HUDEP-2 (cell line): ENCODE measurements at regions not wholly inside any gene's neighbourhood (a gene's known extent, or its start where the extent isn't known, plus 50 kb on each side); places are given as distances from the start of the nearest gene placed in this dataset.

Experiments used
- DNase-seq, 76 experiments: peaks; one replicate each; lab custom pipeline; 2025; ENCODE audit not compliant: unreplicated experiment in 76 of 76; lab: John Stamatoyannopoulos, UW

DNA sequence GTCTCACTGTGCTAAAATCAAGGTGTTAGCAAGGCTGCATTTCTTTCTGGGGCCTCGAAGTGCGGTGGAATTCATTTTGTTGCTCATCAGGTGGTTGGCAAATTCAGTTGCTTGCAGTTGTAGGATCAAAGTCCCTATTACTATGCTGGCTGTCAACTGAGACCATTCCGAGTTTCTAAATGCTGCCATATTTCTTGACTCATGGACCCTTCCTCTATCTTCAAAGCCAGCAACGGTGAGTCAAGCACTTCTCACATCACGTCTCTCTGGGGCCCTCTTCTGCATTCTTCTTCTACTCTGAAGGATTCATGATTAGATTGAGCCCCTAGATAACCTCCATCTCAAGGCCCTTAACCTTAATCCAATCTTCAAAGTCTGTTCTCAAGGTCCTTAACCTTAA is 619.7 kb downstream of the HACE1 start:
- DNase-seq: no peak

DNA sequence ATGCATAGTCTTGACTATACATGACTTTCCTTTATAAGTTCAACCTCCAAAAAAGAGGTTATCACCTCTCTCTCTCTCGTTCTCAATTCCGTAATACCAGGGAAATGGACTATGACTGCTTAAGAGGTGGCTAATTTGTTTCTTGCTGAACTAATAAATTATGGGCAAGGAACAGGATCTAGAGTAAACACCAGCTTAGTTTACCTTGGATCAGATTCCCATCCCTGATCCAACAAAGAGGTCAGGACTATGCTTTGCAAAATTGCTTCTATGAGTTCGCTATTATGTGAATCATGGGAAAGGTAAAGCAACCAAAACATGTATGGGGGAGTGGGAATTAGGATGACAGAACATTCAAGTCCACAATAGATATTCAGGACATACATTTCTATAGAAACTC is 630.7 kb downstream of the HACE1 start:
- DNase-seq: no peak

DNA sequence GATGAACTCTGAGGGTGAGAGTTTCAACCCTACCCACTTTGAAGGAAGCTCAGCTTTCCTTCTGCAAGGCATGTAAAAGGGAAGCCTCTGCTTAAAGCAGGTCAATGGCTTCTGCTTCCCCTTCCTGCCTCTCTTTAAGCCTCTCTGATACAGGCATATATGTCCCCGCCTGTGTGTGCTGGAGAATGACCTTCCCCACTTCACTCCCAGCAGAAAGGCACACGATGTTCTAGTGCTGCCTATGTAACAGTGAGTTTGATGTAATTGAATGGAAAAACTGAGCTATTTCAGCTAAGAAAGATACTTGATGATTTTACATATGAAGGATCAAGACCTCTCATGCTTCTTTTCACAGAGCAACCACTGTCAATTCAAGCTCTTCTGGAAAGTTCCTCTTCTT is 632.2 kb downstream of the HACE1 start:
- DNase-seq: no peak

DNA sequence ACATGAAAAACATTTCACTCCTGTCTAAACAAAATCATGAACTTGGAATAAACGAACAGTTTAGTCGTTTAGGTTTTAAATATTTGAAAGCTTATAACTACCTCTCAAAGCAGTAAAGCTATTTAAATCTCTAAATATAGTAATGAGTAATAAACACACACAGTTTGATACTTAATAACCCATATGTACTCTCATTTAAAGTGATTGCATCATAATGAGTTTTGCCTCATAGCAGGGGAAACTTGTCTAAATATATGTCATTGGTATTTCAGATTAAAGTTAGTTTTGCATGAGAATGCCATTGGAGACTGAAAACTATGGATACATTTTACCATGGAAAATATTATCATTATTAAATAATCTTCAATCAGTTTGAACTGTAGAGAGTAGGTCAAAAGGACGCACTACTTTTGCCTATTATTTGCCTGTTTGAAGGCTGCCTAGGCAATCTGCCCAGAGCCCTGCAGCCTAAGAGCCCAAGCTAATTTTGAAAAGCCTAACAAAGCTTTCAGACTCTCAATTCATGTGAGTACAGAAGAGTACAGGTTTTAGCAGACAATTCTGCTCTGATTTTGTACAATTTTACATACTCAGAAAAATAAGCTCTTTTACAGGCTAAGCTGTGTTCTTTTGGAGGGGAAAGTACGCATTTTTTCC is 632.8 kb downstream of the HACE1 start:
- no peak for DNase-seq

DNA sequence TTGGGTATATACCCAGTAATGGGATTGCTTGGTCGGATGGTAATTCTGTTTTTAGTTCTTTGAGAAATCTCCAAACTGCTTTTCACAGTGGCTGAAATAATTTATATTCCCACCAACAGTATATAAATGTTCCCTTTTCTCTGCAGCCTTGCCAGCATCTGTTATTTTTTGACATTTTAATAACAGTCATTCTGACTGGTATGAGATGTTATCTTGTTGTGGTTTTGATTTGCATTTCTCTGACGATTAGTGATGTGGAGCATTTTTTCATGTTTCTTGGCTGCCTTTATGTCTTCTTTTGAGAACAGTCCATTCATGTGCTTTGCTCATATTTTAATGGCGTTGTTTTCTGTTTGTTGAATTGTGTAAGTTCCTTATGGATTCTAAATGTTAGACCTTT is 641.6 kb downstream of the HACE1 start:
- no peak for DNase-seq

DNA sequence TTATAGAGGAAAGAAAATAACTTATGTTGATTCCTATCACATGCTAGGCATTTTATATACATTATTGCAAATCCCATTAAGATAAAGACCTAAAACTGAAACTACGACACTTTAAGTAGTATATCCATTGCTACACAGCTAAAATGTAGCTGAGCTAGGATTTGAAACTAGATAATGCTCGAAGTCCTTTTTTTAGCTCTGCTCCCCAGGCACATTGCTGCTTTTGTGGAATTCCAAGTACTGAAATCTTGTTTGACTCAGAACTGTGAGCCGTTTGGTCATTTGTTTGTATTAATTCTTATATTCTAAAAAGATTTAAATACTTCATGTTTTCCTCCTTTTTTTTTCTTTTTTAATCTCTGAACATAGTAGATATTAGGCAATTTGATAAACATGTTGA is 644.8 kb downstream of the HACE1 start:
- DNase-seq: no peak

DNA sequence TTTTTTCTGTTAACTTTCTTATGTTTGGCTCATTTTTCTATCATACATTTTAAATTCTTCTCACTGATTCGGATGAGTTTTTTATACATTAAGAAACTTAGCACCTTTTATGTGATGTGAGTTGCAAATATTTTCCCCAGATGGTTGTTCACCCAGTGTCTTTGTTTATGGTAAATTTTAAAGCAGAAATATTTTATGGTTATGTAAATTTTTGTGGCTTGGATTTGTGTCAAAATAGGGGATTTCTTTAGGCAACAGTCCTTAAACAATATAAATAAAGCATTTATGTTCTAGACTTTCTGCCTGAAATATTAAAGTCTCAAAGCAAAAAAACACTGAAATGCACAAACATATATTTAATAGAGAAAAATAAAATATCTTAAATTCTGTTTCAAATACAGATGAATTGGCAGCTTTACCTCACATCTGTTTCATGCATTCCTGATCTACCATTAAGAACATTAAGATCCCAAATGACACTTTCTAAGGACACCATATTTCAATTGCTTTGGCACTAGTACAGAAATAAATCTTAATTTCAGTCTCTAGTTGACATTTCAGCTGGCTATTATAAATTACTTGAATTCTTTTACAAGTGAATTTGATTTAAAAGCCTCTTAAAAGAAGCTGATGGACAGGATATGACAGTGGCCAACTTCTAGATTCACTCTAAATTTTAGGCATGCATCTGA is 646.6 kb downstream of the HACE1 start:
- DNase-seq: no peak

DNA sequence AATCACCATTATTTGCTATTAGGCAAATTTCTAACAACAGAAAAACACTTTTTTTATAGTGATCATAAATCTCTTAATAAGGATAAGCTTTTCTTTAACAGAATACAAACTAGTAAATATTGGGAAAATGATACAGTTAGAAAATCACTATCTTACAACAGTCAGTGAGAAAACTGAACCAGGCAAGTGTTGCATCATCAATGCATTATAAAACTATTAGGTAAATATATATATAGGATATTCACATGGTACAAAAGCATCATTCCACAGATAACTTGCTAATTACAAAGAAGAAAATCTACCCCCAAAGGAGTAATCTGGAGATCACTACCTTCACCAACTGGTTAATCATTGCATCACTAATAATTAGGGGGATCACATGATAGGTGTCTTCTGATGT is 652.1 kb downstream of the HACE1 start:
- DNase-seq: no peak

DNA sequence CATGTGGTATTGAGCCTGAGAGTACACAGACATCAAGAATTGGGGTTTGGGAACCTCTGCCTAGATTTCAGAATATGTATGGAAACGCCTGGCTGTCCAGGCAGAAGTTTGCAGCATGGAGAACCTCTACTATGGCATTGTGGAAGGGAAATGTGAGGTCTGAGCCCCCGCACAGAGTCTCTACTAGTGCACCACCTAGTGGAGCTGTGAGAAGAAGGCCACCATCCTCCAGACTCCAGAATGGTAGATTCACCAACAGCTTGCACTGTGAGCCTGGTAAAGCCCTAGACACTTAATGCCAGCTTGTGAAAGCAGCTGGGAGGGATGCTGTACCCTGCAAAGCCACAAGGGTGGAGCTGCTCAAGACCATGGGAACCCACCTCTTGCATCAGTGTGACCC is 658.2 kb downstream of the HACE1 start:
- no peak for DNase-seq

DNA sequence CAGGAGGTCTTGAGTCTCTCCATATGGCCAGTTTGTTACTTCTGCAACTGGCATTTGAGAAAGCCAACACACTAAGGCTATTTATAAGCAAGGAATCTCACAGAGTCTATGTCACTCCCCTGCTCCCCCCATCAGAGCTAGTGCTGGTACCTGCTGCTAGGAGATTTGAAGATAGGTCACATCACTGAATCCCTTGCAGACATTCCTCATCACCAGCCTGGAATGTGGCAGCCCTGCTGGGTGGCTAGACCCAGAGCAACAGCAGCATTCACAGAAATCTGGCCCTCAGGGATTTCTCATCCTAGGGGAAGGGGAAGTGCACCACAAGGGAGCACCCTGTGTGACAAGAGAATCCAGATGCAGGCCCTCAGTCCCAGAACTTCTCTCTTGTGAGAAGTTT is 672.1 kb downstream of the HACE1 start:
- no peak for DNase-seq

DNA sequence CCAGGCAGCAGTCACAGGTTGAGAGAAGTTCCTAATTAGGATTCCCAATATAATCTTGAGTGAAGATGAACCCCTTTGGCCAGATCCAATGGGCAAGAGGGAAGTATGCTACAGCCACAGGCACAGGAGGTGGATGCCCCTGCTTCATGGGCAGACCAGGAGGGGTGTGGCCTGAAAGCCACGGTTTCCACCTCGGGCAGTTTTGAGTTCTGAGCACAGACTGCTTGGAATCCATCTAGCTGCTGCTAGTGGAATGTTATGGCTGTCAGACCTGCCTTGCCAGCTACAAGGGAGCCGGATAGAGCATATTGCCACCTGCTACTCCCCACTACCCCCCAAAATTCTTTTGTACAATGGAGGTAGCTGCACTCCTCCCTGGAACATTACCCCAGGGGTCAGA is 672.9 kb downstream of the HACE1 start:
- no peak for DNase-seq

DNA sequence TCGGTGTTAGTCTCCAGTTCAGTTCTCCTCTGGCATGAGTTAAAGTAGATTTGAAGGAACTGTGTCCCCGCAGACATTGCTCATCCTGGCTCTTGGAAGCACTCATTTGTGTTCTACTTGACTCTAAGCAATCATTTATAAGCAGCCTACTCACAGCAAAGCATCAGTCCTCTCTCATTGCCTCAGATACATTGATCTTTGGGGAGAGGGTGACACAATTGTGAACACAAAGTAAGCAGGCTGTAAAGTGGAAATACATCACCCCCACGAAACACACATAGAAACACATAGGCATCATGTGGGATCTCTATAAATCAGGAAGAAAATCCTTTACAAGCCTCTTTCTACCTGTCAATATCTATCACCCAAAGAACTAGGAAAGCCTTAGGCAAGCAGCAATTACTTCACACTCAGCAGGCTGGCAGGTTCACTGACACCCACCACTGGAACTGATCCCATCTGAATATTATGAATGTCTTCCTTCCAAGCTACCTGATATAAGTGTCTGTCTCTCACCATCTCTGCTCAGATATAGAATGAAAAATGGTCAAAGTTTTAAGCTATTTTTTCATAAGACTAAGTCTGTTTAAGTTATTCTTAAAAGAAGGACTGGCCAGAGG is 675.8 kb downstream of the HACE1 start:
- no peak for DNase-seq

DNA sequence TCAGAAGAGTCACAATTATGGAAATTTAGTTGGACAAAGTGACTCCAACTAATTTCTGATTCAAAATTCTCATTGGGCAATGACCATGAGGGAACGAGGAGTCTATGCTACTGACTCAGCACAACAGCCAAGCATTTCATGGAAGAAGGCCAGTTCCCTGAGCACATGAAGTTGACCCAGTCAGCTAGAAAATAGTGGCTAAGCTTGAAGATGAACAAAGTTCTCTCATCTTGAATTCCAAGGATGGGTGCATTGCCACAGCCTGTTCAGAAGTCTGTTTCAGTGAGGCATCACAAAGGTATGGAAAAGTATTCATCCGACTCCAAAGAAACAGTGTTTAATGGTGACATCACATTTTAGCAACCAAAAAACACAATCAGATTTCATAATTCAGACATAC is 676.9 kb downstream of the HACE1 start:
- DNase-seq: no peak

DNA sequence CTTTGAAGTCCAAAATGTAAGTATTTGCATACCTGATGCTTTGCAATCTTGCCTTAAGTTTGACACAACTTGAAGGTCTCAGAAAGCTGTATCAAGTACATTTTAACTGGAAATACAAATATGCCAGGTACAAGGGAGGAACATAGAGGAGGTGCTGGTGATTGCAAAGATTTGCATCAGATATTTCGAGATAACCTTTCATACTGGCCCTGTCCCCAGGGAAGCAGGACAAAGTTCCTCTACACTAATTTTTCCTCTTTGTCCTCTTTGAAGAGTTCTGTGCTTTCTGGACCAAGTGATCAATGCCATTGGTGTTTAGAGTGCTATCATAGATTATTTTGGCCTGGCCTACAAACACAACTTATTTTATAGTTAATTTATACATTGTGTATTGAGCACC is 686.1 kb downstream of the HACE1 start:
- no peak for DNase-seq

DNA sequence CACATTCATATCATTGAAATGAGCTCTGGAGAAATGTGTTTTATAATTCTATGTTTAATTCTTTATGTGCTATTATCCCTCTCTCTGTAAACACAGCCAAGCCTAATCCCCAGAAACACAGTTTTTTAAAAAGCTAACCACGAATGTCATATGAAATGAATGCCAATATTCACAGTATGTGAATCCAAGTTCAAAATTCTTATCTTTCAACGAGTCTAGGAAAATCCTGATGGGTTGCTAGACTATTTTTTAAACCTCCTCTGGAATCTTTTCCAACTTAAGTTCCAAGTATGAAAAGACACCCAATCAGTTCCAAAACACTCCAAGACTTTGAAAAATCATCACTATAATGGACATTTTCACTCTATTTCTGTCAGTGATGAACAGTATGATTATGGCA is 689.3 kb downstream of the HACE1 start:
- DNase-seq: no peak

DNA sequence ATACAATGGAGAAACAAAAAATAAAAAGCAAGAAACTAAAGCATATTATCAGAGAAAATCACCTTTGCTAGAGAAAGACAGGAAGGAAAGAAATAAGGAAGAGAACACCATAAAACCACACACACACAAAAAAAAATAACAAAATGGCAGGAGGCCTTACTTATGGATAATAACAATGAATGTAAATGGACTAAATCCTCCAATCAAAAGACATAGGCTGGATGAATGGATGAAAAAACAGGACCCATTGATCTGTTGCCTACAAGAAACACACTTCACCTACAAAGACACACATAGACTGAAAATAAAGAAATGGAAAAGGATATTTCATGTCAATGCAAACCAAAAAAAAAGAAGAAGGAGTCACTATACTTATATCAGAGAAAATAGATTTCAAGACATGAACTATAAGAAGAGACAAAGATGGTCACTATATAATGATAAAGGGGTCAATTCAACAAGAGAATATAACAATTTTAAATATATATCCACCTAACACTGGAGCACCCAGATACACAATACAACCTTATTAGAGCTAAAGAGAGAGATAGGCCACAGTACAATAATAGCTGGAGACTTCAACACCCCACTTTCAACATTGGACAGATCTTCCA is 693.6 kb downstream of the HACE1 start:
- DNase-seq: no peak

DNA sequence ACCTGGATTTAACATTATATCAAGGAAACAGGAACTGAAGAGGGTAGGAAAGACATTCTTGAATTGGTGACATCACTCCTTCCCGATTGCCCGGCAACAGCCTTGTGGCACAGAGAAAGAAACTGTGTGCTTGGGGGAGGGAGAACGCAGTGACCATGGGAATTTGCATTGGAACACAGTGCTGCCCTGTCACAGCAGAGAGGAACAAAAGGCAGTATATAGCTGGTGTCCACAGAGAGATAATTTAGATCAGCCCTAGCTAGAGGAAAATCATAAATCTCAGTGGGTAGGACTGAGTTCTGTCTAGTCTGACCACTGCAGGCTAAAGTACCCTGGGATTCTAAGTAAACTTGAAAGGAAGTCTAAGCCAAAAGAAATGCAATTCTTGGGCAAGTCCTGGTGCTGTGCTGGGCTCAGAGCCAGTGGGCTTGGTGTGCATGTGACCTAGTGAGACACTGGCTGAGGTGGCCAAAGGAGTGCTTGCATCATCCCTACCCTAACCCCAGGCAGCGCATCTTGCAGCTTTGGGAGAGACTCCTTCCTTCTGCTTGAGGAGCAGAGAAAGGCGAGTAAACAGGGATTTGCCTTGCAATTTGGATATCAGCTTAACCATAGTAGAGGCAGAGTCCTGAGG is 697.6 kb downstream of the HACE1 start:
- no peak for DNase-seq

DNA sequence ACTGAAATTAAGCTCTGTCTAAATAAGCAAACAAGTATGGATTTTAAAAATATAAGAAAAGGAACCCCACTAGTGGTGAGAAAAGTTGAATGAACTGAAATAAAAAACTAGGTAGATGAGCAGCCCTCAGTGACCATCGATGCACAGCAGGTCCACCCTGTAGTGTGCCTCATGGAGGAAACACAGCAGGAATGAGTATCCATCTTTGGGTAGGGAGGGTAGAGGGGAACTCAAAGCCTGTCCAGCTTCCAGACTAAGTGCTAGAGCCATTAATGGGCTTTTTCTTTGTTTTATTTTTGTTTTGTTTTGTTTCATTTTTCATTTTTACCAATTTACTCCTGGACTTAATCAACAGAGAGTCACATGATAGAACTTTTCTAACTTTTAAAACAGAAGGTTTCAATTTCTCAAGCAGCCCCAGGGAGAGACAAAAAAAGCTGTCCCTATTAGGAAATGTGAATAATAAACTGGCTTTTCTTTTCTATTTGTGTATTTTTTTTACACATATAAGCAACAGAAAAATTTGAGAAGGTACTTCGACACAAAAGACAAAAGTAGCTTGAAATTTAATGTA is 700.6 kb downstream of the HACE1 start:
- no peak for DNase-seq

DNA sequence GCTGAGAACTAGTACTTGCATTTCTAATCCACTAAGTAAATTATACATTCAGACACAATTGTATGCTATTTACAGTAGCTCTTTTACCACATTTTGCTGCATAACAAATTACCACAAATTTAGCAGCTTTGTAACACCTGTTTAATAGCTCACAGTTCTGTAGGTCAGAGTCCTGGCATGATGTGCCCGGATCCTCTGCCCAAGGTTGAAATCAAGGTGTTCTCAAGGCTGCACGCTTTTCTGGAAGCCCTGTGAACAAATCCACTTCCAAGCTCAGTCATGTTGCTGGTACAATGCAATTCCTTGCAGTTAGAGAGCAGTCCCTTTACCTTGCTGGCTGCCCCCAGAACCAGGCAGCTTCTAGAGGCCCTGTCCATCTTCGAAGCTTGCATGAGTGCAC is 716.0 kb downstream of the HACE1 start:
- no peak for DNase-seq

DNA sequence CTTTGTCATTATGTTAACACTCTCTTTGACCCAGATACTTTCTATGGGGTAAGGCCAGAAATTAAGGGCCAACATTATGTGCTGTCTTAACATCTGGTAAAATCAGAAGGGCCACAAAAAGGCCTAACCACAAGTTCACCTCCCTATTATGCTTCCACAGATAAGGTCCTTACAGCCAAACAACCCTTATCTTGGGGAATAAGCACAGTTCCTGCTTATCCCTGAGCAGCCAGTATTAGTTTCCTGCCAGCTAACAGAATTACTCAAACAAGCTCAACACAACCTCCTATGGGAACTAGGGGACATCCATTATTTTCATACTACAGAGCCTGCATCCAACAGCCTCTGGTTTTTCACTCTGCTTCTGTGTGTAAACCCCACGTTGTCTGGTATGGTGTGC is 724.8 kb downstream of the HACE1 start:
- peak in 4 of 76 experiments; percentile 5 to 28 (median 22) for DNase-seq

DNA sequence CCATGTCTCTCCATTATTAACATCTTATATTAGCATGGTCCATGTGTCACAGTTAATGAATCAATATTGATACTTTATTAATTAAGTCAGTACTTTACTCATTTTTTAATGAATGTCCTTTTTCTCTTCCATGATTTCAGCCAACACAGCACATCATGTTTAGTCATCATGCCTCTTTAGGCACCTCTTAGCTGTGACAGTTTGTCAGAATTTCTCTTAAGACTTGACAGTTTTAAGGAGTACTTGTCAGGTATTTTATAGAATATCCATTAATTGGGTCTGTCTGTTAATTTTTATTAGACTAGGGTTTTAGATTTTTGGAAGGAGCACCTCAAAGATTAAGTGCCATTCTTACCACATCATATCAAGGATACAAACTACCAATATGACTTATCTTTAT is 729.4 kb downstream of the HACE1 start:
- no peak for DNase-seq
